Astrocyte (in vitro differentiated cells and primary cell): ENCODE measurements at regions not wholly inside any gene's neighbourhood (a gene's known extent, or its start where the extent isn't known, plus 50 kb on each side); places are given as distances from the start of the nearest gene placed in this dataset.

Experiments used
- CTCF ChIP-seq: IDR thresholded peaks from 2 replicates; pipeline ENCODE4 v1.5.1; 2011; ENCODE audit warnings: low read depth, mild to moderate bottlenecking, inconsistent platforms, low read length, moderate library complexity; ENCODE audit not compliant: insufficient read depth
- EZH2 ChIP-seq: IDR thresholded peaks from 2 replicates; pipeline ENCODE4 v1.6.1; 2012; ENCODE audit warnings: mild to moderate bottlenecking, low read length, inconsistent platforms; ENCODE audit not compliant: insufficient read depth

DNA sequence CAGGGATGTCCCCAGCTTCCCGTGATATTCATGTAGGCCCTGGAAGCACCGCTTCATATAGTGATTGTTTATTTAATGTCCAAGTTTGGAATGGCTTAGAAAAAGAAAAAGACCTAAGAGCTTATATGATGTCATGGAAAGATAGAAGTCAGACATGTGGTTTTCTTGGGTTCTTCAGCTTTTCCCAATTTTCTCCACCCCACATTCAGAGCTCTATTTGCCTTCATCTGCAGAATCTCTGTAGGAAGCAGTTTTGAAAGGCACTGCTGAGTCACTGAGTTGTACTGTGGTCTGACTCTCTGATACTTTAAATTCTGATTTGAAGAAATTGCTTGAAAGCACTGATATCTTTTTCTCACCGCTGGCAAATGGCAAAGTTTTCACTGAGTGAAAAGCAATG is 120.6 kb upstream of the EDNRA start:
- no peak for TF ChIP-seq CTCF
- no peak for TF ChIP-seq EZH2
